ENCODE measurements at regions not wholly inside any gene's neighbourhood (a gene's known extent, or its start where the extent isn't known, plus 50 kb on each side); places are given as distances from the start of the nearest gene placed in this dataset.

DNA sequence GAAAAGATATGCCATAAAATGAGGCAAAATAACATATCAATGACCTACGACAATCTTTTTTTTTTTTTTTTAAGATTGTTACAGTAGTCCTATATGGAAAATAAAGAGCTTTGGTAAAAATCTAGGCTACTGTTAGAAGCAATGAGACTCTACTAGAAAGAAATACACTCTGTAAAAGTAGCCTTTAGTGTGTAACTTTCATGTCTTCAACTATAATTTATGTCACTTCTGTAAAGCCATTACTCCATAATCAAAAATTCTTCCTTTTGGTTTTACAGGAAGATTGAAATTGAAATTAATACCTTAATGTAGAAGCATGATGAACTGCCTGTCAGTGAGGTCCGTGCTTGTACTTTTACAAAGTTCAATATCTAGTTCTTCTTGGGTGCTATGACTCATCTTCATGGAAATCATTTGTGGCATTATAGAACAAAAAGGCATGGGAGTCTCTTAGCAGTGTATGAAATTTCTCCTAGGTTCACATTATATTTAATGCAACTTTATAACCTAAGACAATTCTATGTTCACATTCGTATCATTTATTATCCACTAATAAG is 1393.1 kb downstream of the EFNA5 start:
- no peak for TF ChIP-seq CTCF (IDR thresholded peaks at IDR 0.05; ENCODE audit: poor library complexity)
- TF ChIP-seq EZH2 (IDR thresholded peaks at IDR 0.05; ENCODE audit: borderline replicate concordance) = no peak
